H9 (cell line): ENCODE measurements at regions not wholly inside any gene's neighbourhood (a gene's known extent, or its start where the extent isn't known, plus 50 kb on each side); places are given as distances from the start of the nearest gene placed in this dataset.

Source experiments
- DNase-seq: peaks from one replicate; pipeline ENCODE4 v3.0.0-alpha.2; 2017
- H2AFZ ChIP-seq: one replicate; pipeline ENCODE4 v1.6.1; 2013; ENCODE audit warnings: mild to moderate bottlenecking, low read length, control low read depth, moderate library complexity
- H2AK5ac ChIP-seq: 2 replicates; pipeline ENCODE4 v1.6.1; 2013; ENCODE audit warnings: low read length, control low read depth, mixed read lengths; ENCODE audit not compliant: insufficient read length
- H2BK120ac ChIP-seq: one replicate; pipeline ENCODE4 v1.6.1; 2013; ENCODE audit warnings: low read depth, mild to moderate bottlenecking, low read length, control low read depth, inconsistent platforms; ENCODE audit not compliant: poor library complexity, severe bottlenecking
- H2BK12ac ChIP-seq: 2 replicates; pipeline ENCODE4 v1.6.1; 2013; ENCODE audit warnings: low read length, control low read depth, mixed read lengths, low read depth; ENCODE audit not compliant: insufficient read length
- H2BK15ac ChIP-seq: 2 replicates; pipeline ENCODE4 v1.6.1; 2013; ENCODE audit warnings: low read depth, low read length, control low read depth
- H2BK20ac ChIP-seq: one replicate; pipeline ENCODE4 v1.6.1; 2013; ENCODE audit warnings: low read depth, mild to moderate bottlenecking, low read length, control low read depth, inconsistent platforms; ENCODE audit not compliant: poor library complexity, severe bottlenecking
- H2BK5ac ChIP-seq: 2 replicates; pipeline ENCODE4 v1.6.1; 2013; ENCODE audit warnings: low read length, control low read depth, mixed read lengths; ENCODE audit not compliant: insufficient read length
- H3K14ac ChIP-seq: 2 replicates; pipeline ENCODE4 v1.6.1; 2013; ENCODE audit warnings: low read length, control low read depth; ENCODE audit not compliant: insufficient read depth
- H3K18ac ChIP-seq: 2 replicates; pipeline ENCODE4 v1.6.1; 2013; ENCODE audit warnings: low read depth, mild to moderate bottlenecking, mixed read lengths, low read length, control low read depth; ENCODE audit not compliant: insufficient read length
- H3K23ac ChIP-seq: 2 replicates; pipeline ENCODE4 v1.6.1; 2013; ENCODE audit warnings: low read length, control low read depth, mixed read lengths, low read depth; ENCODE audit not compliant: insufficient read length
- H3K23me2 ChIP-seq: 2 replicates; pipeline ENCODE4 v1.6.1; 2013; ENCODE audit warnings: low read depth, mild to moderate bottlenecking, mixed read lengths, low read length, control low read depth; ENCODE audit not compliant: insufficient read length, poor library complexity, severe bottlenecking
- H3K27ac ChIP-seq: 2 replicates; pipeline ENCODE4 v1.5.1; 2013; ENCODE audit warnings: low read length, control low read depth, mixed read lengths, low read depth; ENCODE audit not compliant: insufficient read length
- H3K27me3 ChIP-seq: 2 replicates; pipeline ENCODE4 v1.6.1; 2013; ENCODE audit warnings: low read length, control low read depth, inconsistent platforms; ENCODE audit not compliant: insufficient read depth
- H3K4ac ChIP-seq: 2 replicates; pipeline ENCODE4 v1.6.1; 2013; ENCODE audit warnings: low read depth, mild to moderate bottlenecking, control low read depth, inconsistent platforms, low read length, moderate library complexity
- H3K4me1 ChIP-seq: 2 replicates; pipeline ENCODE4 v1.6.1; 2013; ENCODE audit warnings: low read length, control low read depth, inconsistent platforms; ENCODE audit not compliant: insufficient read depth
- H3K4me2 ChIP-seq: 2 replicates; pipeline ENCODE4 v1.6.1; 2013; ENCODE audit warnings: low read length, control low read depth, mixed read lengths; ENCODE audit not compliant: insufficient read length, insufficient read depth
- H3K56ac ChIP-seq: 2 replicates; pipeline ENCODE4 v1.6.1; 2013; ENCODE audit warnings: low read depth, mild to moderate bottlenecking, mixed read lengths, low read length, control low read depth; ENCODE audit not compliant: insufficient read length
- H3K79me1 ChIP-seq: 2 replicates; pipeline ENCODE4 v1.6.1; 2013; ENCODE audit warnings: low read depth, mild to moderate bottlenecking, moderate library complexity, low read length, control low read depth, inconsistent platforms; ENCODE audit not compliant: insufficient read depth, poor library complexity, severe bottlenecking
- H3K79me2 ChIP-seq: 2 replicates; pipeline ENCODE4 v1.6.1; 2013; ENCODE audit warnings: low read length, control low read depth, inconsistent platforms; ENCODE audit not compliant: insufficient read depth
- H3K9ac ChIP-seq: 2 replicates; pipeline ENCODE4 v1.6.1; 2013; ENCODE audit warnings: low read length, control low read depth, mixed read lengths; ENCODE audit not compliant: insufficient read length; ENCODE audit errors: extremely low read depth
- H3K9me3 ChIP-seq: one replicate; pipeline ENCODE4 v1.6.1; 2013; ENCODE audit warnings: low read depth, low read length, inconsistent platforms; ENCODE audit not compliant: control insufficient read depth
- H3T11ph ChIP-seq: one replicate; pipeline ENCODE4 v1.6.1; 2013; ENCODE audit warnings: mild to moderate bottlenecking, low read length, control low read depth, inconsistent platforms
- H4K20me1 ChIP-seq: one replicate; pipeline ENCODE4 v1.6.1; 2013; ENCODE audit not compliant: control insufficient read depth, insufficient read length, insufficient read depth
- H4K5ac ChIP-seq: 2 replicates; pipeline ENCODE4 v1.6.1; 2013; ENCODE audit warnings: low read depth, mild to moderate bottlenecking, mixed read lengths, low read length, control low read depth; ENCODE audit not compliant: insufficient read length
- H4K8ac ChIP-seq: replicated peaks from 2 replicates; pipeline ENCODE4 v1.6.1; 2013; ENCODE audit warnings: low read length, control low read depth, mixed read lengths, low read depth; ENCODE audit not compliant: insufficient read length
- H4K91ac ChIP-seq: 2 replicates; pipeline ENCODE4 v1.6.1; 2013; ENCODE audit warnings: low read depth, mild to moderate bottlenecking, moderate library complexity, mixed read lengths, low read length, control low read depth; ENCODE audit not compliant: insufficient read length
- H3K27ac Mint-ChIP-seq, 3 experiments: 2 replicates in 2 of 3; 3 replicates in 1 of 3; pipeline ENCODE4 v1.8.0; 2020 to 2021; ENCODE audit warnings: mixed read lengths in 3 of 3, mild to moderate bottlenecking in 1 of 3, moderate library complexity in 1 of 3
- H3K27me3 Mint-ChIP-seq: 2 replicates; pipeline ENCODE4 v1.8.0; 2021; ENCODE audit warnings: low read depth, mild to moderate bottlenecking, moderate library complexity, mixed read lengths
- H3K36me3 Mint-ChIP-seq, 3 experiments: 2 replicates in 2 of 3; 3 replicates in 1 of 3; pipeline ENCODE4 v1.8.0; 2020 to 2021; ENCODE audit warnings: low read depth in 3 of 3, mixed read lengths in 3 of 3; ENCODE audit not compliant: insufficient read depth in 1 of 3
- H3K4me1 Mint-ChIP-seq, 2 experiments: 2 replicates each; pipeline ENCODE4 v1.8.0; 2020; ENCODE audit warnings: mixed read lengths in 2 of 2
- H3K4me3 Mint-ChIP-seq, 2 experiments: 2 replicates in 1 of 2; 3 replicates in 1 of 2; pipeline ENCODE4 v1.8.0; 2020 to 2021; ENCODE audit warnings: mild to moderate bottlenecking in 2 of 2, mixed read lengths in 2 of 2, moderate library complexity in 1 of 2
- H3K9me3 Mint-ChIP-seq, 2 experiments: 2 replicates in 1 of 2; 3 replicates in 1 of 2; pipeline ENCODE4 v1.8.0; 2020; ENCODE audit warnings: mild to moderate bottlenecking in 2 of 2, mixed read lengths in 2 of 2, moderate library complexity in 1 of 2
- WGBS: extraction: QIAGEN DNeasy Blood & Tissue Kit; methylation state at CpG from one replicate; pipeline ENCODE4 v1.1.7; 2013; ENCODE audit warnings: missing lambda C conversion rate, low lambda C conversion rate, mixed read lengths; ENCODE audit not compliant: insufficient read length; ENCODE audit errors: extremely low coverage; 5-methylcytosine and 5-hydroxymethylcytosine counted together
- TF ChIP-seq, protein P1 (sequence below): fragments of 200-600 bp; sonication (generic); conservative IDR thresholded peaks from 3 replicates; pipeline ENCODE4 v1.8.0; 2021; ENCODE audit warnings: antibody characterized with exemption, mild to moderate bottlenecking

DNA sequence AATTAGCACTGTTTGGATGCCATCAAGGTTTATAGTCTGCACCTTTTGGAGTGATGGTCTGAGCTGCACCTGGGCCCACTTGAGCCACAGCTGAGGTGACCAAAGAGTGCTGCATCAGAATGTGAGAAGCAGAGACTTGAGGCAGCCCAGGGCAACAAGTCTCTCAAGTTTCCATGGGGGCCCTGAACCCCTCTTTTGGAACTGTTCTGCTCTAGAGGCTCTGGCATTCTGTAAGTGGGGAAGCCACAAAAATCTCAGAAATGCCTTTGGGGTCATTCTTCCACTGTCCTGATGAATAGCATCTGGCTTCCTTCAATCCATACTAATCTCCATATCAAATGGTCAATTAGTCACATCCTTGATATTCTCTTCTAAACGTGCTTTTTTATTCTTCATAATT lies 298.4 kb upstream of the MAOA start:
- H3K4me1 Mint-ChIP-seq = peaks cover 12 to 18% of the 10 kb centered on the region in 2 experiments; a peak in 3 of 4 replicates
- Histone ChIP-seq H3K4me2 (no peak overlapping the region), H2BK120ac (no peak overlapping the region)

More for the DNA sequence above, 298.4 kb upstream of the MAOA start:
- Histone ChIP-seq H2BK20ac (no peak overlapping the region), H3K18ac (no peak overlapping the region), H3K4ac (no peak overlapping the region), H3K27ac (no peak overlapping the region), H3K79me2 (no peaks in the 10 kb centered on the region), H3K23ac (no peak overlapping the region), H3K9me3 (no peaks in the 10 kb centered on the region), H3K23me2 (no peaks in the 10 kb centered on the region), H2AFZ (no peak overlapping the region), H3K9ac (no peak overlapping the region), H3T11ph (no peak overlapping the region), H4K5ac (no peak overlapping the region), H2BK5ac (no peak overlapping the region), H3K56ac (no peak overlapping the region), H3K79me1 (no peaks in the 10 kb centered on the region), H4K20me1 (no peaks in the 10 kb centered on the region), H3K27me3 (no peaks in the 10 kb centered on the region), H4K91ac (no peak overlapping the region), H3K14ac (no peak overlapping the region), H3K4me1 (peaks cover 3% of the 10 kb centered on the region; the same call in 1 of the 2 replicates), H2BK15ac (no peak overlapping the region), H4K8ac (no peak overlapping the region), H2BK12ac (no peak overlapping the region), H2AK5ac (no peak overlapping the region)
- no peak for DNase-seq
- no CpG with 5 or more reads among the region's 1 CpG for WGBS
- Mint-ChIP-seq H3K27ac (no peak overlapping the region), H3K36me3 (peaks cover 10 to 32% (median 11%) of the 10 kb centered on the region in 3 experiments), H3K27me3 (no peaks in the 10 kb centered on the region), H3K9me3 (peaks cover 16 to 57% of the 10 kb centered on the region in 2 experiments; a peak in 4 of 5 replicates), H3K4me3 (no peak overlapping the region)
- TF ChIP-seq, protein P1, sequence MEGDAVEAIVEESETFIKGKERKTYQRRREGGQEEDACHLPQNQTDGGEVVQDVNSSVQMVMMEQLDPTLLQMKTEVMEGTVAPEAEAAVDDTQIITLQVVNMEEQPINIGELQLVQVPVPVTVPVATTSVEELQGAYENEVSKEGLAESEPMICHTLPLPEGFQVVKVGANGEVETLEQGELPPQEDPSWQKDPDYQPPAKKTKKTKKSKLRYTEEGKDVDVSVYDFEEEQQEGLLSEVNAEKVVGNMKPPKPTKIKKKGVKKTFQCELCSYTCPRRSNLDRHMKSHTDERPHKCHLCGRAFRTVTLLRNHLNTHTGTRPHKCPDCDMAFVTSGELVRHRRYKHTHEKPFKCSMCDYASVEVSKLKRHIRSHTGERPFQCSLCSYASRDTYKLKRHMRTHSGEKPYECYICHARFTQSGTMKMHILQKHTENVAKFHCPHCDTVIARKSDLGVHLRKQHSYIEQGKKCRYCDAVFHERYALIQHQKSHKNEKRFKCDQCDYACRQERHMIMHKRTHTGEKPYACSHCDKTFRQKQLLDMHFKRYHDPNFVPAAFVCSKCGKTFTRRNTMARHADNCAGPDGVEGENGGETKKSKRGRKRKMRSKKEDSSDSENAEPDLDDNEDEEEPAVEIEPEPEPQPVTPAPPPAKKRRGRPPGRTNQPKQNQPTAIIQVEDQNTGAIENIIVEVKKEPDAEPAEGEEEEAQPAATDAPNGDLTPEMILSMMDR = no peak
